Fibroblast of the aortic adventitia (primary cell): ENCODE measurements at regions not wholly inside any gene's neighbourhood (a gene's known extent, or its start where the extent isn't known, plus 50 kb on each side); places are given as distances from the start of the nearest gene placed in this dataset.

Experiments
- DNase-seq: peaks from one replicate; pipeline ENCODE4 v3.0.0-alpha.2; 2010; ENCODE audit warnings: low read depth
- H3K4me3 ChIP-seq: 2 replicates; pipeline ENCODE4 v1.5.1; 2011; ENCODE audit warnings: low read depth, mild to moderate bottlenecking, control low read depth, low read length, moderate library complexity
- TF ChIP-seq, protein P1 (sequence below): IDR thresholded peaks from 2 replicates; pipeline ENCODE4 v1.5.1; 2011; ENCODE audit warnings: mild to moderate bottlenecking, low read length, control low read depth, inconsistent platforms; ENCODE audit not compliant: insufficient read depth

DNA sequence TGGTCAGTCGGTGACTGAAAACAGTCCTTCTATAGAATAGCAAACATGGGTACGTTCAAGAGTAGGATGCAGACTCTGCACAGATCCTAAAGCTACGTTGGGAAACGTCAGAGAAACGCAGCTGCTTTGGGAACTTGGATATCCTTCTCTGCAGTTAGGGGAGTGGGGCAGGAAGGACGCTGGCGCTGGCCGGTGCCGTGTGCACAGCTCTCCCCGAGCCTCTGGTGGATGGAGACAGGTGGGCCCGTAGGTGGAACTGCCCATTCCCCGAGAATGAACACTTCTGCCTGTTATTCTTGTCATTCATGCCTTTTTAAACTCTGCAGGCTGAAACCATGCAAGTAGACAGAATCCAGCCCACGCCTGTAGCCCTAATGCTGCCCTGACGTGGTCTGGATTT is 91.7 kb upstream of the MBOAT2 start:
- no peak for DNase-seq
- TF ChIP-seq, protein P1, sequence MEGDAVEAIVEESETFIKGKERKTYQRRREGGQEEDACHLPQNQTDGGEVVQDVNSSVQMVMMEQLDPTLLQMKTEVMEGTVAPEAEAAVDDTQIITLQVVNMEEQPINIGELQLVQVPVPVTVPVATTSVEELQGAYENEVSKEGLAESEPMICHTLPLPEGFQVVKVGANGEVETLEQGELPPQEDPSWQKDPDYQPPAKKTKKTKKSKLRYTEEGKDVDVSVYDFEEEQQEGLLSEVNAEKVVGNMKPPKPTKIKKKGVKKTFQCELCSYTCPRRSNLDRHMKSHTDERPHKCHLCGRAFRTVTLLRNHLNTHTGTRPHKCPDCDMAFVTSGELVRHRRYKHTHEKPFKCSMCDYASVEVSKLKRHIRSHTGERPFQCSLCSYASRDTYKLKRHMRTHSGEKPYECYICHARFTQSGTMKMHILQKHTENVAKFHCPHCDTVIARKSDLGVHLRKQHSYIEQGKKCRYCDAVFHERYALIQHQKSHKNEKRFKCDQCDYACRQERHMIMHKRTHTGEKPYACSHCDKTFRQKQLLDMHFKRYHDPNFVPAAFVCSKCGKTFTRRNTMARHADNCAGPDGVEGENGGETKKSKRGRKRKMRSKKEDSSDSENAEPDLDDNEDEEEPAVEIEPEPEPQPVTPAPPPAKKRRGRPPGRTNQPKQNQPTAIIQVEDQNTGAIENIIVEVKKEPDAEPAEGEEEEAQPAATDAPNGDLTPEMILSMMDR: no peak
- no peak overlapping the region for H3K4me3 ChIP-seq

DNA sequence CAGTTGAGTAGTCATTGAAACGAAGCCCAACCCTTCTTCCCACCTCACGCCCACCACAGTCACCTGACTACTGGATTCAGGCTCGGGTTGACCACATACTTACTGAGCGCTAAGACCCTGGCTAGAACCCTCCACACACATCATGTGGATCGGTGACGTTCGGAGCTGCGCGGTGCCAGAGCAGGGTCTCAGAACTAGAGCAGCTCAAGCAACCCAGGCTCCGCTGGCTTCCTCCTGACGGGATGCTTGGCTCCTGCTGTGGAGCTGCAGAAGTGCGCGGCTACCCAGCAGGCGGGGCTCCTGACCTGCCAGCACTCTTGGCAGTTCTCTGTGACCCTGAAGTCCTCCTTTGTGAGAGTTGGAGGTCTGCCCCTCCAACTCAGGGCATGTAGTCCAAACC is 90.6 kb upstream of the MBOAT2 start:
- TF ChIP-seq, protein P1: no peak
- no peak overlapping the region for H3K4me3 ChIP-seq
- DNase-seq: no peak

DNA sequence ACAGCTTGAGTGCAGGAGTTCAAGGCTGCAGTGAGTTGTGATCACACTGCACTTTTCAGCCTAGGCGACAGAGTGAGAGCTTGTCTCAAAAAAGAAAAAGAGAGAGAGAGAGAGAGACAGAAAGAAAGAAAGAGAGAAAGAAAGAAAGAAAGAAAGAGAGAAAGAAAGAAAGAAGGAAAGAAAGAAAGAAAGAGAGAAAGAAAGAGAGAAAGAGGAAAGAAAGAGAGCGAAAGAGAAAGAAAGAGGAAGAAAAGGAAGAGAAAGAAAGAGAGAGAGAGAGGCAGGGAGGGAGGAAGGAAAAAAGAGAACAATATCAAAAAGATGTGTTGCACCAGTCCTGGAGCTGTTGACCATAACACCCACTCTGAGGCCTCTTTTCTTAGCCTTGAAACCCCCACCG is 89.8 kb upstream of the MBOAT2 start:
- TF ChIP-seq, protein P1: no peak
- no peak for DNase-seq
- H3K4me3 ChIP-seq: no peak overlapping the region

DNA sequence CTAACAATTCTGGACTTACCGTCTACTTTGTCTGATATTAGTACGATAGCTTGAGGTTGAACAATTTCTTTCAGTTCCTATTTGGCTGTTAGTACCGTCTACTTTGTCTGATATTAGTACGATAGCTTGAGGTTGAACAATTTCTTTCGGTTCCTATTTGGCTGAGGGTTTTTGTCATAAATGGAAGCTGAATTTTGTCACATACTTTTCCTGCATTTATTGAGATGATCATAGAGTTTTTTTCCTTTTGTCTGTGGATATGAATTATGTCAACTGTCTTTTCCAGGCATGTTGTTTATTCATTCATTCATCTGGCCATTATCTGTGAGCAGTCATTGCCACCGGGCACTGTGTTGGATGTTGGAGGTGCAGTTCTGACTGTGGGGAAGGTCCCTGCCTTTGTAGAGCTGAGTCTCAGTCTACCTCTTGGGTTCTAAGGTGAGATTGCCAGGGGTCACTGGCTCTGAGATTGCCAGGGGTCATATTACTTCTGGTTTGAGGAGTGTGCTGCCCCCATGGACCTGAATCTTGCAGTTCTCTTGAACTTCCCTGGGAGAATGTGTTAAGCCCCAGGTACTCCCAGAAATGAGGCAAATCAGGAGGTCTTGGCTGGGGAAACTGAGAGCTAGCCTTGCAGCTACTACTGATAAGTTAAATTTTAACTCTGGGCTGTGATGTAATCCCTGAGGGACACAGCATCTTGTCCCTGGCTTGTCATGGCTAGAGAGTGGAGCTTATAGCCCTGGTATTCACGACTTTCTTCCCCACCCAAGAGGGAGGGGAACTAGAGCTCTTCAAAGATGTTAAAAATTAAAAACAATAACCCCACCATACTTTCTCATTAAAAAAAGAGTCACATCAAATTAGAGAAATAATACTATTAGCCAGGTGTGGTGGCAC is 89.1 kb upstream of the MBOAT2 start:
- no peak for DNase-seq
- no peak overlapping the region for H3K4me3 ChIP-seq
- TF ChIP-seq, protein P1: no peak

DNA sequence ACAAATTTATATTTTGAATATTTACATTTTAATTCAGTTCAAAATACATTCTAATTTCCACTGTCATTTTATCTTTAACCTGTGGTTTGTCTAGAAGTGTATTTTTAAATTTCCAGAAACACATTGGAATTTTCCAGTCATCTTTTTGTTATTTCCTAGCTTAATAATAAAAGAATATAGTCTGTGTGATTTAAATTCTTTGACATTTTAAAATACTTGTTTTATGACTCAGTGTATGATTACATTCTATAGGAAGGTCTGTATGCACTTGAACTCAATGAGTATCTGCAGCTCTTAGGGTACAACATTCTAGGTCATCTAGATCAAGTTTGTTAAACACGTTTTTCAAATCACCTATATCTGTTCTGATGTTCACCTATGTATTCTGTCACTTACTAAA is 88.3 kb upstream of the MBOAT2 start:
- no peak overlapping the region for H3K4me3 ChIP-seq
- DNase-seq: peak; percentile 20
- TF ChIP-seq, protein P1: no peak

DNA sequence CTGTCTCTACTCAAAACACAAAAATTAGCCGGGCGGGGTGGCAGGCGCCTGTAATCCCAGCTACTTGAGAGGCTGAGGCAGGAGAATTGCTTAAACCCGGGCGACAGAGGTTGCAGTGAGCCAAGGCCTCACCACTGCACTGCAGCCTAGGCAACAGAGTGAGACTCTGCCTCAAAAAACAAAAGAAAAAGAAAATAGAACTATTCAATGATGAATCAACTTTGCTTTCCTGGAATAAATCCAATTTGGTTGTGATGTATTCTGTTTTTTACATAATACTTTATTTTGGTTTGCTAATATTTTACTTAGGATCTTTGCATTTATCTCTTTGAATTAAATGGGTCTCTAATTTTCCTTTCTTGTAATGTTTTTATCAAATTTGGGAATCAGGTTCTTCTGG is 86.3 kb upstream of the MBOAT2 start:
- TF ChIP-seq, protein P1: no peak
- peak; percentile 55 for DNase-seq

DNA sequence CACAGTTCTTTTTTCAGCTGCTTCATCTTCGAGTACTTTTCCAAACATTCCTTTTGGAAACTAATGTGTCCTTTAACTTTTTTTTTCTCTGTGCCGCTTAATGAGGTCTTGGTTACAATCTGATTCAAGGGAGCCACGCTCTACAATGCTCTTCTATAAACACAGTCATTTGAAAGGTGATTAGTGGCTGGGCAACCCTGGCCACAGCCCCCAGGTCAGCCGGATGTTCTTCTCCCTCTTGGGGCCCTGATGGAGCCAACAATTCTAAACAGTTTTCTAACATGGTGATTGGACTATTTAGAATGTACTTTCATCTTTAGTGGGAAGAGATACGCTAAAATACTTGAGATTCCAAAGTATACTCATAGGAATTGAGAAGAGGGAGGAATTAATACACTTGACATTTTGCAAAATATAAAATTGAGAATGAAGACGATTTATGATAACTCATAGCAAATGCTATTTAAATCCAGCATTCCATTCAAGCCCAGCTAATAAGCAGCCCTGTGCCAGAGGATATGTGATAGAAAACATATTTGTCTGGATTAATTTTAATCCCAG is 83.7 kb upstream of the MBOAT2 start:
- TF ChIP-seq, protein P1: no peak
- H3K4me3 ChIP-seq: no peak overlapping the region
- DNase-seq: peak; percentile 49

More for the DNA sequence above, 86.3 kb upstream of the MBOAT2 start:
- H3K4me3 ChIP-seq: no peak overlapping the region
